HG03066 (cell line): ENCODE measurements at regions not wholly inside any gene's neighbourhood (a gene's known extent, or its start where the extent isn't known, plus 50 kb on each side); places are given as distances from the start of the nearest gene placed in this dataset.

ENCODE experiments used
- ATAC-seq: cut with Tn5 transposase; IDR thresholded peaks from one replicate; pipeline ENCODE4 v1.9.1; 2021; ENCODE audit warnings: low read depth; ENCODE audit not compliant: unreplicated experiment

- no peak for ATAC-seq
These were observed 735.5 kb downstream of the CBLN2 start for GRCh38 chr18:71808616-71809015.

- no peak for ATAC-seq
These were observed 736.6 kb downstream of the CBLN2 start for GRCh38 chr18:71807586-71807985.

GRCh38 chr18:71798986-71799673 is 745.0 kb downstream of the CBLN2 start:
- no peak for ATAC-seq

- ATAC-seq: no peak
These were observed 746.6 kb downstream of the CBLN2 start for GRCh38 chr18:71797554-71797953.

- ATAC-seq: peak; percentile 85
These were observed 759.4 kb downstream of the CBLN2 start for GRCh38 chr18:71784777-71785176.

GRCh38 chr18:71760541-71760940 is 783.6 kb downstream of the CBLN2 start:
- ATAC-seq: no peak

GRCh38 chr18:71754246-71754645 is 789.9 kb downstream of the CBLN2 start:
- ATAC-seq: no peak

- ATAC-seq: no peak
These were observed 800.5 kb downstream of the CBLN2 start for GRCh38 chr18:71743634-71744033.

GRCh38 chr18:71729611-71730010 is 814.5 kb downstream of the CBLN2 start:
- ATAC-seq: no peak

GRCh38 chr18:71727909-71728308 is 816.2 kb downstream of the CBLN2 start:
- ATAC-seq: no peak

- no peak for ATAC-seq
These were observed 818.9 kb downstream of the CBLN2 start for GRCh38 chr18:71725256-71725655.

GRCh38 chr18:71707985-71708500 is 836.1 kb downstream of the CBLN2 start:
- ATAC-seq: no peak

- no peak for ATAC-seq
These were observed 836.7 kb downstream of the CBLN2 start for GRCh38 chr18:71707400-71707799.

- ATAC-seq: no peak
These were observed 854.6 kb downstream of the CBLN2 start for GRCh38 chr18:71689416-71690160.

- ATAC-seq: no peak
These were observed 861.6 kb downstream of the CBLN2 start for GRCh38 chr18:71682591-71682990.

GRCh38 chr18:71678144-71678543 is 866.0 kb downstream of the CBLN2 start:
- ATAC-seq: no peak

- ATAC-seq: no peak
These were observed 870.2 kb downstream of the CBLN2 start for GRCh38 chr18:71673954-71674353.

GRCh38 chr18:71673498-71673897 is 870.6 kb downstream of the CBLN2 start:
- no peak for ATAC-seq

GRCh38 chr18:71666481-71666880 is 877.7 kb downstream of the CBLN2 start:
- ATAC-seq: no peak

- ATAC-seq: no peak
These were observed 879.0 kb downstream of the CBLN2 start for GRCh38 chr18:71665131-71665530.

GRCh38 chr18:71643822-71644221 is 900.3 kb downstream of the CBLN2 start:
- no peak for ATAC-seq

GRCh38 chr18:71630696-71631095 is 913.4 kb downstream of the CBLN2 start:
- no peak for ATAC-seq
